SK-N-MC (cell line): ENCODE measurements at regions not wholly inside any gene's neighbourhood (a gene's known extent, or its start where the extent isn't known, plus 50 kb on each side); places are given as distances from the start of the nearest gene placed in this dataset.

ENCODE experiments used
- EZH2 ChIP-seq: fragments of 200-600 bp; sonication (generic); IDR thresholded peaks from one replicate; pipeline ENCODE4 v1.6.1; 2017; ENCODE audit warnings: antibody characterized with exemption
- POLR2AphosphoS5 ChIP-seq: IDR thresholded peaks from 2 replicates; pipeline ENCODE4 v1.6.1; 2012; ENCODE audit warnings: mild to moderate bottlenecking, low read depth, low read length, borderline replicate concordance

DNA sequence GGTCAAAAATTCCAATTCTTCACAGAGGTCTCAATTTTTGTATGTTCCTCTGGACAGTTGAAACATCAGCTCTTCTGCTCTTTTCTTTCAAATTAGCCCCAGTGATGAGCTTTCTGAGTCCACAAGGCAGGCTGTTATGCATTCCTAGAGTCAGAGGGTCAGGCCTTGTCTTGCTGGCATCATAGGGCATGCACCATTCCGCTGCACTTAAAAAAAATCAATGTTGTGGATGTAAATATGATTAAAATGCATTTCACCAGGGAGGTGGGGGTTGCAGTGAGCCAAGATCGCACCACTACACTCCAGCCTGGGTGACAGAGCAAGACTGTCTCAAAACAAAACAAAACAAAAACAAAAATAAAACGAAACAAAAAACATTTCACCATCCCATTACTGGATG is 465.3 kb downstream of the EIPR1 start:
- TF ChIP-seq POLR2AphosphoS5, result no peak
- no peak for TF ChIP-seq EZH2
